Endothelial cell of umbilical vein (primary cell): ENCODE measurements at regions not wholly inside any gene's neighbourhood (a gene's known extent, or its start where the extent isn't known, plus 50 kb on each side); places are given as distances from the start of the nearest gene placed in this dataset.

Source experiments
- BruUV-seq: library from RNA; stranded (reverse); fragments of 400-500 nt; replicated peaks from 2 replicates; lab custom pipeline; 2021; lab: Mats Ljungman, UMichigan
- CTCF ChIA-PET: fragments of 300-600, 350-600 bp; sonication (Branson Sonifier 250); formaldehyde crosslinking; loops from one replicate; lab custom pipeline; 2021; ENCODE audit warnings: antibody characterized with exemption, inconsistent platforms; lab: Charles Lee
- POLR2A ChIA-PET: fragments of 300-600, 350-600 bp; sonication (Branson Sonifier 250); formaldehyde crosslinking; loops from one replicate; lab custom pipeline; 2021; ENCODE audit warnings: antibody characterized with exemption, inconsistent platforms; lab: Charles Lee
- DNase-seq: peaks from one replicate; pipeline ENCODE4 v3.0.0-alpha.2; 2011; ENCODE audit warnings: low read depth, low spot score
- FAIRE-seq: peaks from 2 replicates; lab custom pipeline; 2011; peaks lifted over from hg19 to GRCh38; lab: Jason Lieb, UNC
- H2AFZ ChIP-seq: 2 replicates; pipeline ENCODE4 v1.6.0; 2012; ENCODE audit warnings: low read depth, low read length, control low read depth, inconsistent platforms
- H3K27ac ChIP-seq: 2 replicates; pipeline ENCODE4 v1.5.1; 2011; ENCODE audit warnings: low read depth, mild to moderate bottlenecking, control low read depth, low read length, moderate library complexity; ENCODE audit not compliant: insufficient read depth
- H3K27me3 ChIP-seq, 2 experiments: 2 replicates each; pipeline versions ENCODE4 v1.6.0 to v1.6.1; 2011; ENCODE audit warnings: low read length in 2 of 2, mixed read lengths in 1 of 2; ENCODE audit not compliant: control insufficient read depth in 2 of 2, insufficient read depth in 2 of 2
- H3K36me3 ChIP-seq, 2 experiments: 2 replicates in 1 of 2; 3 replicates in 1 of 2; pipeline ENCODE4 v1.5.1; 2011; ENCODE audit warnings: low read length in 2 of 2, mild to moderate bottlenecking in 1 of 2, moderate library complexity in 1 of 2; ENCODE audit not compliant: control insufficient read depth in 2 of 2, insufficient read depth in 2 of 2; ENCODE audit errors: extremely low read depth in 1 of 2
- H3K4me1 ChIP-seq: 3 replicates; pipeline ENCODE4 v1.5.1; 2011; ENCODE audit warnings: mild to moderate bottlenecking, low read length; ENCODE audit not compliant: control insufficient read depth, insufficient read depth; ENCODE audit errors: extremely low read depth
- H3K4me2 ChIP-seq: 2 replicates; pipeline ENCODE4 v1.6.1; 2011; ENCODE audit warnings: low read length, control low read depth, mixed read lengths; ENCODE audit not compliant: insufficient read depth
- H3K4me3 ChIP-seq, 3 experiments: fragments of 200-600 bp in 1 of 3; sonication (generic), shearing (Covaris generic) in 1 of 3; replicated peaks in 1 of 3; 2 replicates each; pipeline ENCODE4 v1.5.1; 2011 to 2016; ENCODE audit warnings: control low read depth in 3 of 3, low read length in 3 of 3, mild to moderate bottlenecking in 2 of 3, inconsistent platforms in 1 of 3, low read depth in 1 of 3, moderate library complexity in 1 of 3; ENCODE audit not compliant: insufficient read depth in 1 of 3
- H3K79me2 ChIP-seq: 2 replicates; pipeline ENCODE4 v1.6.0; 2012; ENCODE audit warnings: low read length, inconsistent platforms; ENCODE audit not compliant: control insufficient read depth, insufficient read depth
- H3K9ac ChIP-seq: replicated peaks from 2 replicates; pipeline ENCODE3; 2011; ENCODE audit warnings: low read length, control low read depth; ENCODE audit not compliant: insufficient read depth; ENCODE audit errors: extremely low read depth
- H3K9me1 ChIP-seq: replicated peaks from 3 replicates; pipeline ENCODE4 v1.6.0; 2011; ENCODE audit warnings: mild to moderate bottlenecking, low read length; ENCODE audit not compliant: control insufficient read depth, insufficient read depth; ENCODE audit errors: extremely low read depth
- H3K9me3 ChIP-seq: replicated peaks from 2 replicates; pipeline ENCODE4 v1.5.1; 2012; ENCODE audit warnings: low read length, inconsistent platforms; ENCODE audit not compliant: control insufficient read depth, insufficient read depth
- H4K20me1 ChIP-seq: replicated peaks from 2 replicates; pipeline ENCODE3; 2011; ENCODE audit warnings: mild to moderate bottlenecking, low read length; ENCODE audit not compliant: control insufficient read depth, insufficient read depth; ENCODE audit errors: extremely low read depth
- CTCF ChIP-seq, 2 donors: IDR thresholded peaks; 1 replicate in 1 of 2; 2 replicates in 1 of 2; pipeline ENCODE4 v1.5.1; 2011; ENCODE audit warnings: low read length in 2 of 2, mild to moderate bottlenecking in 2 of 2, moderate library complexity in 2 of 2, control low read depth in 1 of 2, inconsistent platforms in 1 of 2, low read depth in 1 of 2; ENCODE audit not compliant: insufficient read depth in 1 of 2; ENCODE audit errors: extremely low read depth in 1 of 2
- EZH2 ChIP-seq: IDR thresholded peaks from 2 replicates; pipeline ENCODE4 v1.6.1; 2012; ENCODE audit warnings: borderline replicate concordance, low read depth, mild to moderate bottlenecking, moderate library complexity, low read length, inconsistent platforms; ENCODE audit not compliant: severe bottlenecking
- FOS ChIP-seq: IDR thresholded peaks from 2 replicates; pipeline ENCODE4 v1.6.1; 2011; ENCODE audit warnings: mild to moderate bottlenecking, low read length, moderate library complexity, borderline replicate concordance; ENCODE audit not compliant: insufficient read depth
- GATA2 ChIP-seq: IDR thresholded peaks from 2 replicates; pipeline ENCODE4 v1.7.0; 2011; ENCODE audit warnings: low read depth, mild to moderate bottlenecking, moderate library complexity, mixed read lengths, low read length; ENCODE audit not compliant: insufficient read length, insufficient read depth
- MAX ChIP-seq: IDR thresholded peaks from 2 replicates; pipeline ENCODE4 v1.6.1; 2011; ENCODE audit not compliant: insufficient read depth, insufficient read length
- MYC ChIP-seq: IDR thresholded peaks from one replicate; pipeline ENCODE4 v1.6.1; 2011; ENCODE audit warnings: mild to moderate bottlenecking, low read depth, low read length
- POLR2A ChIP-seq: IDR thresholded peaks from 2 replicates; pipeline ENCODE4 v1.6.1; 2012; ENCODE audit warnings: low read depth, mild to moderate bottlenecking, control low read depth, low read length
- dilution Hi-C: fragments of 300-500 bp; cut with MboI; formaldehyde crosslinking; loops from one replicate; pipeline ENCODE4 v1.15.0; 2019; ENCODE audit warnings: low sequenced_read_pairs; ENCODE audit not compliant: extremely low pct_ligation_motif_present
- intact Hi-C: fragments of 100-400 bp; cut with micrococcal nuclease; formaldehyde crosslinking; loops from one replicate; pipeline ENCODE4 v1.10.0; 2022

DNA sequence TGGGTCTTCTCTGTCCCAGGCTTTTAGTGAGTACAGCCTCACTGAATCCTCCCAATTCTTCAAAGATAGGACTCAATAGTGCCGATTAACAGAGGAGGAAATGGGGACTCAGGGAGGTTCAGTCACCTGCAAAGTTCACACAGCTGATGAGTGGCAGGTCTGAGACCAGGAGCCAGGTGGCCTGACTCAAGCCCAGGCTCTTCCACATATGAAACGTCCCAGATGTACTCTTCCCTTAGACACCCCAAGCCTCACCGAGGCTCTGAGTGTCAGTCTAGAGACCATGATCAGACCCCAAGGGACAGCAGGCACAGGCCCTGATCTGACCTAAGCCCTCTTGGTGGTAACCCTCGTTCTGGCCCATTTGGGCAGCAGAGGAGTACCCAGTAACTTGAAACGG lies 115.2 kb downstream of the INHBB start:
- TF ChIP-seq POLR2A (no peak), GATA2 (no peak), FOS (no peak), EZH2 (no peak), CTCF (IDR thresholded peaks at IDR 0.05; ENCODE audit: extremely low read depth in 1 of 2, insufficient read depth in 1 of 2, low read depth in 1 of 2, low read length in 2 of 2) (no peak), MAX (no peak), MYC (no peak)
- H3K9me1 ChIP-seq, result no peaks in the 10 kb centered on the region
- POLR2A ChIA-PET, result no interaction called here
- DNase-seq, result no peak
- dilution Hi-C loops, result no loop called here
- H3K36me3 ChIP-seq, result no peaks in the 10 kb centered on the region
- no peak overlapping the region for H3K4me3 ChIP-seq
- FAIRE-seq, result no peak
- no peak overlapping the region for H3K9ac ChIP-seq
- H2AFZ ChIP-seq, result no peak overlapping the region
- intact Hi-C loops, result no loop called here
- peaks cover 2 to 3% of the 10 kb centered on the region in 2 experiments for H3K27me3 ChIP-seq
- H3K79me2 ChIP-seq, result no peaks in the 10 kb centered on the region
- H3K4me2 ChIP-seq, result no peak overlapping the region
- CTCF ChIA-PET, result interaction anchor here (1.4 kb wide), 1 partner anchor 220 kb away, joined by 3 read pairs; no protein-coding TSS in a partner anchor
- H4K20me1 ChIP-seq, result no peaks in the 10 kb centered on the region
- H3K4me1 ChIP-seq, result no peaks in the 10 kb centered on the region
- BruUV-seq, result no TSS peak
- H3K9me3 ChIP-seq, result no peaks in the 10 kb centered on the region
- no peak overlapping the region for H3K27ac ChIP-seq
